ENCODE measurements at regions not wholly inside any gene's neighbourhood (a gene's known extent, or its start where the extent isn't known, plus 50 kb on each side); places are given as distances from the start of the nearest gene placed in this dataset.

DNA sequence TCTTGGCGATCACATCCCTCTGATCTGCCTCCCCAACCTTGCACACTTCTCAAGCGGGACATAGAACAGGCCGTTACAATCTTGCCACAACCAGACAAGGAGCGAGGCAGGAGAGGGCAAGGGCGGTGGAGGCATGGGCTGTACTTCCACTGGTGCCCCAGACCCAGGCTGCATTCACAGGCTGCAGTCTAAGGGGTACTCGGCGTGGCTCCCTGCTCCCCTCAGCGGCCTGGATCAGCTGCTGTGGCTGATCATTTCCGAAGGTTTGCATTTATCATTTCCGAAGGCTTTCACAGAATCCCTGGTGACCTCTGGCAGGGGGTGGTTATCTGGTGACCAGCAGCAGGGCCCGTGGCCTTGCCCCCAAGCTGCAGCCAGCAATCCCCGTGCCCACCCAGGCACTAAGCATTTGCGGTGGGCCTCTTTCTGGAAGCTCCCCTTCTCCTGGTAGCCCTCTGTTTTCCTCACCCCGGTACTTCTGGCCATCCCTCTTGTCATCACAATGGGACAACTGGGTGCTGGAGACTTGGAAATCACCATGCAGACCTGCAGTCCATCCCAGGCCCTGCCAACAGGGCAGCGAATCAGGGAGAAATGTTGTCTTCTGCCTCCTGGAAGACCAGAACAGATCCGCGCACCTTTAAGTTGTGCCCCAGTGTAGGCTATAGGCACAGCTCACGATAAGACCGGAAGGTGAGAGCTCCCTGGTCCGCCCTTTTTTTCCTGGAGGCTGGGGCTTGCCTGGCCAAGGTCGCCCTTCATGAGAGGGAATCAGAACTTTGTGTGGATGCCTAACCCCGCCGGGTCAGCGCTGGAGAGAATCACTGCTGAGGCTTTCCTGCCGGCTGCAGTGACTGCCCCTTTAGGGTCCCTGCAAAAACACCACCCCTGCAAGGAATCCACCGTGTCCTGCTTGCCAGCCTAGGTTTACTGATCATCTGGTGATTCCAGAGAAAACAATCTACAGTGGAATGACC lies 1739.1 kb downstream of the TP53TG3F start:
- TF ChIP-seq, protein P1, sequence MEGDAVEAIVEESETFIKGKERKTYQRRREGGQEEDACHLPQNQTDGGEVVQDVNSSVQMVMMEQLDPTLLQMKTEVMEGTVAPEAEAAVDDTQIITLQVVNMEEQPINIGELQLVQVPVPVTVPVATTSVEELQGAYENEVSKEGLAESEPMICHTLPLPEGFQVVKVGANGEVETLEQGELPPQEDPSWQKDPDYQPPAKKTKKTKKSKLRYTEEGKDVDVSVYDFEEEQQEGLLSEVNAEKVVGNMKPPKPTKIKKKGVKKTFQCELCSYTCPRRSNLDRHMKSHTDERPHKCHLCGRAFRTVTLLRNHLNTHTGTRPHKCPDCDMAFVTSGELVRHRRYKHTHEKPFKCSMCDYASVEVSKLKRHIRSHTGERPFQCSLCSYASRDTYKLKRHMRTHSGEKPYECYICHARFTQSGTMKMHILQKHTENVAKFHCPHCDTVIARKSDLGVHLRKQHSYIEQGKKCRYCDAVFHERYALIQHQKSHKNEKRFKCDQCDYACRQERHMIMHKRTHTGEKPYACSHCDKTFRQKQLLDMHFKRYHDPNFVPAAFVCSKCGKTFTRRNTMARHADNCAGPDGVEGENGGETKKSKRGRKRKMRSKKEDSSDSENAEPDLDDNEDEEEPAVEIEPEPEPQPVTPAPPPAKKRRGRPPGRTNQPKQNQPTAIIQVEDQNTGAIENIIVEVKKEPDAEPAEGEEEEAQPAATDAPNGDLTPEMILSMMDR (IDR thresholded peaks at IDR 0.05): no peak
- TF ChIP-seq ZFX (IDR thresholded peaks at IDR 0.05; ENCODE audit: borderline replicate concordance): no peak

DNA sequence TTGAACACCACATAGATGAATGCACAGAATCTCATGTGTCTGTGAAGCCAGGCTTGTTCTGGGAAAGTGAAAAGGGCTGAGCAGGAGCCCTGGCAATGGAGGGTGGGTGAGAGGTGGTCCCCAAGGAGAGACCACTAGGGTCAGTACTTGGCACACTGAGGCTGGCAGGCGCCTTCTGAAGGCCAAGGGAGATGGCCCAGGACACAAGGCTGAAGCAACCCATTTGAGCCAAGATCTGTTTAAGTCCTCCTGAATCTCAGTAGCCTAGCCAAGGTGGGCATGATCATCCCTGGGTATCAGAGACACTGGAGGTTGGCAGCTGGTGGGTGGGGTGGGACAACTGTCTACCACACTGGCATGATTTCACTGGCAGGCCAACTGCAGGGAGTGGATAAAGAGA lies 1741.2 kb downstream of the TP53TG3F start:
- no peak overlapping the region for H3K27ac ChIP-seq
- no peak for TF ChIP-seq ZFX (IDR thresholded peaks at IDR 0.05; ENCODE audit: borderline replicate concordance)
- TF ChIP-seq, protein P1 (IDR thresholded peaks at IDR 0.05): no peak

More for the DNA sequence above, 1739.1 kb downstream of the TP53TG3F start:
- no peak overlapping the region for H3K27ac ChIP-seq

DNA sequence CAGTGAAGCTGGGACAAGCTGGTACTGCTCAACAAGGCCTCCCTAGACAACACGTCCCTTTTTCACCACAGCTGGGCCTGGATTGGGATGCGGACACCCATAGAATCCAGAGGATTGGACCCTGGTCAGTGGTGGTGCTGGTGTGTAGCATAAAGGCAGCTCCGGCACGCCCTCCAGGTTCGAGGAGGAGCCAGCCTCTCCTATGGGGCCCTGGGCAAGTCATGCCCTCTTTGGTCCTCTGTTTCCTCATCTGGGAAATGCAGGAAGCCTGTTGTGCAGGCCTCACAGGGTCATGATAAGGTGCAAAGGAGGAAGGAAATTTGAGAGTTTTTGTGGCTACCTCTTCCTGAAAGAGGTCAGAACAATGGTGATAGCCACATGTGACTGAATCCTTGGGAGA lies 1741.7 kb downstream of the TP53TG3F start:
- H3K27ac ChIP-seq: no peak overlapping the region
- no peak for TF ChIP-seq ZFX (IDR thresholded peaks at IDR 0.05; ENCODE audit: borderline replicate concordance)
- TF ChIP-seq, protein P1 (IDR thresholded peaks at IDR 0.05): no peak

DNA sequence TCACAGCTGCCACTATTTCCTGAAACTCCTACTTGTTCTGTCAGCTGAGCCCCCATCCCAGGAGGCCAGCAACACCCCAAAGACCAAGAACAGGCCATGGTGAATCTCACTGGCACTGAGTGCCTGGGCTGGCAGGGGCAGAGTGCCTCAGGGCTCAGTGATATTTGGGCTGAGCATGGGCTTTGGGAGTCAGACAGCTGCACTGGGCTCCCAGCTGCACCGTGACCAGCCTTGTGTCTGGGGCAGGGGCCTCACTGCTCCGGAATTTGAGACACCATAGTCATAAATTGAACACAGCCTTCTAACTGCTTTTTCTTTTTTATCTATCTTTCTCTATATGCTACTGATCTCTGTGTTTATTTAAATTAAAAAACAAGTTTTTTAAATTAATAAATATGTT lies 1744.2 kb downstream of the TP53TG3F start:
- H3K27ac ChIP-seq: no peak overlapping the region
- no peak for TF ChIP-seq ZFX (IDR thresholded peaks at IDR 0.05; ENCODE audit: borderline replicate concordance)
- TF ChIP-seq, protein P1 (IDR thresholded peaks at IDR 0.05): no peak

DNA sequence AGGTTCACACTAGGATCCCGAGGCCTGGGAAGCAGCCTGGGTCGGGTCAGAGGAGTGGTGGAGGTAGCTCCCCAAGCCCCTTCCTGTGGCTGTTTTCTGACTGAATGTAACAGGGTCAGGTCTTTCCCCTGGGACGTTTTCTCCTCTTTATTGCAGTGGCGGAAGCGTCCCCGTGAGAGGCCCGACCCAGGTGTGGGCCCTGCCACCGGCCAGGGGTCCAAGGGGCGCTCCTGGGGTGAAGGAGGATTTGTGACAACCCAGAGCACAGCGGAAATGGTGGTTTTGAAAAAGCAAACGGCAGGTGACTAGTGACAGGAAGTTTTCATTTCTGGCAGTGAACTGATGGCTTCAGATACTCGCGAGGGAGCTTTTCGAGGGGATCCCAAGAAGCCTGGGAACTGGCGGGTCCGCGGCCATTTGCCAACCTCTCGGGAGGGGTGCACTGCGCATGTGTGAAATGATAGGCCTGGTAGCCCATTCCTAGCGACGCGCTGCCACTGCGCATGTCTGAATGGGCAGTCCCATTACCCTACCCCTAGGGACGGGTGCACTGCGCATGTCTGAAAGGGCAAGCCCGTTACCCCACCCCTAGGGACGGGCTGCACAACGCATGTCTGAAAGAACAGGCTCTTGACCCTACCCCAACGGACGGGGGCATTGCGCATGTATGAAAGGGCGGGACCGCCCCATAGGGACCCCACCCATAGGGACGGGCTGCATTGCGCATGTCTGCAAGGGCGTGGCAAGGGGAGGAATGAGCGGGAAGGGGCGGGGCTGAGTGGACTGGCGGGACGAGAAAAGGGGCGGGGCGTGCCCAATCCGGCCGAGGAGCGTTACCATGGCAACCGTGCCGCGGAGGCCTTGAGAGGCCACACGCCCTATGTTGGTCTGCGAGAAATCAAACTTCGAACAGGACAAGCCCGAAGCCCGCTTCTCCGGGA lies 1747.9 kb downstream of the TP53TG3F start:
- H3K27ac ChIP-seq: no peak overlapping the region
- TF ChIP-seq ZFX (IDR thresholded peaks at IDR 0.05; ENCODE audit: borderline replicate concordance): no peak
- TF ChIP-seq, protein P1 (IDR thresholded peaks at IDR 0.05): no peak

DNA sequence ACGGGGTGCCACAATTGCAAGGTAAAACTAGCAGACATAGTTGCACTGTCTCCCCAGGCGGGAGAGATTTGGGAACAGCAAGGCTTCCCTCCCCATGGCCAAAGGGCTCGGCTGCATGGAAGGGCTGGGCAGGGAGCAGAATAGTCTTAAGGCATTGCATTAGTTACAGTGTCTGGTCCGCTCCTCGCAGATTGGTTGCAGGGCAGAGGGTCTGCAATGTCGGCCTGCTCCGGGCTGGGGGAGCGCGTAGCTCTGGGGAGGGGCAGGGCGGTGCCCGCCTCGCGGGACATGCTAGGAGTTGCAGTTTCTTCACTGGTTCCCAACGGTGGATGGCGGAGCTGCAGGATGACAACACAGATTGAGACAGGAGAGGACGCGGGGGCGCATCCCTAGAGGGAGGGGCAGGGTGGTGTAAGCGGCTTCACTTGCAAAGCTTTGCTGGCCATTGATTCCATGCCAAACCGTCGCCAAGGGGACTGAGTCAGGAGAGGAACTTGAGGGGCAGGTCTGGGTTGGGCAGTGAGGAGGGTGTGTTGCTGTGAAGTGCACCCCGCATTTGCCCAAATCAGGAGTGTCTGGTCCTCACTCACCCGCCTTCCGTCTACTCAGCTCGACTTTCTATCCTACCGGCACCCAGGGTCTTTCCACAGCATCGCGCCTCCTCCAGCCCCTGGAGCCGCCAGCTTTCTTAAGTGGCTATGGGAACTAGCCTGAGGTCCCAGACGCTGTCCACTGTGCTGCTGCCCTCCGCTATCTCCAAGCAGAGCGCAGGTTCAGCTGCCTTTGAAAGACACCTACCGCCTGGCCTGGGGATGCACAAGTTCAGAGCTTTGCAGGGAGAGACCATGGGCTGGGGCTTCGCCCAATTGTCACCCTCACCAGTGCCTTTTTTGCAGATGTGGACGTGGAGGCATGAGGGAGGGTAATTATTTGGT lies 1748.9 kb downstream of the TP53TG3F start:
- no peak overlapping the region for H3K27ac ChIP-seq
- TF ChIP-seq ZFX (IDR thresholded peaks at IDR 0.05; ENCODE audit: borderline replicate concordance): no peak
- TF ChIP-seq, protein P1 (IDR thresholded peaks at IDR 0.05): no peak
